ENCODE measurements at regions not wholly inside any gene's neighbourhood (a gene's known extent, or its start where the extent isn't known, plus 50 kb on each side); places are given as distances from the start of the nearest gene placed in this dataset.

DNA sequence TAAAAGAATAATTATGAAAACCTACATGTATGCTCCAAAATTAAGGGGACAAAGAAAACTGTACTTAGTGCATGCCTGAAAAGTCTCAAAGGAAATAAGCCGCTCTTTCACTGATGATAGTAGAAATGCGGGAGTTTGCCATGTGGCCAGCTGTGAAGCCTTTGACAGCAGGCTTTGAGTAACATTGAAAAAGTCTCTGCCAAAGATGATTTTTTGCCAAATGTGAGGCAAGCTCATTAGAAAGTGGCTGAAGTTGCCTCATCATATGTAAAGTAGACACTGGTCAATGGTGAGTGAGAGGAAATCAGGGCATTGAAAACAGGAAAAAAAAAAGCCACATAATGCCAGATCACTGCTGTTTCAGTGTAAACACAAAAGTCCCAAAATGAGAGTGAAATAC is 2360.1 kb downstream of the PCDH7 start:
- no peak for DNase-seq (ENCODE audit: extremely low read depth, low read depth)
- TF ChIP-seq, protein P1, sequence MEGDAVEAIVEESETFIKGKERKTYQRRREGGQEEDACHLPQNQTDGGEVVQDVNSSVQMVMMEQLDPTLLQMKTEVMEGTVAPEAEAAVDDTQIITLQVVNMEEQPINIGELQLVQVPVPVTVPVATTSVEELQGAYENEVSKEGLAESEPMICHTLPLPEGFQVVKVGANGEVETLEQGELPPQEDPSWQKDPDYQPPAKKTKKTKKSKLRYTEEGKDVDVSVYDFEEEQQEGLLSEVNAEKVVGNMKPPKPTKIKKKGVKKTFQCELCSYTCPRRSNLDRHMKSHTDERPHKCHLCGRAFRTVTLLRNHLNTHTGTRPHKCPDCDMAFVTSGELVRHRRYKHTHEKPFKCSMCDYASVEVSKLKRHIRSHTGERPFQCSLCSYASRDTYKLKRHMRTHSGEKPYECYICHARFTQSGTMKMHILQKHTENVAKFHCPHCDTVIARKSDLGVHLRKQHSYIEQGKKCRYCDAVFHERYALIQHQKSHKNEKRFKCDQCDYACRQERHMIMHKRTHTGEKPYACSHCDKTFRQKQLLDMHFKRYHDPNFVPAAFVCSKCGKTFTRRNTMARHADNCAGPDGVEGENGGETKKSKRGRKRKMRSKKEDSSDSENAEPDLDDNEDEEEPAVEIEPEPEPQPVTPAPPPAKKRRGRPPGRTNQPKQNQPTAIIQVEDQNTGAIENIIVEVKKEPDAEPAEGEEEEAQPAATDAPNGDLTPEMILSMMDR (IDR thresholded peaks at IDR 0.05; ENCODE audit: low read depth, low read length, missing control alignments) = no peak
- no peak overlapping the region for H3K4me3 ChIP-seq (replicated peaks; ENCODE audit: low read depth, low read length)

DNA sequence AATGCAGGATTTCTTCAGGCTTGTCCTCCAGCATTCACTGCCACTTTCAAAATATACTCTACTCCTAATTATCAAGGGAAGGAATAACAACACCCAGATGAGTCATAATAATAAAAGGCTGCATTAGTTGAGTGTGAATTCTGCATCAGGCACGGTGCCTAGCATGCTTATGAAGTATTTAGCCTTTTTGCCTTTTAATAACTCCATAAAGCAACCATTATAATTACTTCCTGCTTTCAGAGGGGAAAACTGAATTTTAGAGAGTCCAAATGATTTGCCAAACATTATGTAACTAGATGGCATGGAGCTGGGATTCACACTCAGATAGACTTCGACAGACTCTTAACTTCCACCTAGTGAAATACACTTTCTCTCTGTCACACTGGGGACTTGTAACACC is 2365.5 kb downstream of the PCDH7 start:
- no peak for DNase-seq (ENCODE audit: extremely low read depth, low read depth)
- no peak overlapping the region for H3K4me3 ChIP-seq (replicated peaks; ENCODE audit: low read depth, low read length)
- TF ChIP-seq, protein P1 (IDR thresholded peaks at IDR 0.05; ENCODE audit: low read depth, low read length, missing control alignments) = no peak

DNA sequence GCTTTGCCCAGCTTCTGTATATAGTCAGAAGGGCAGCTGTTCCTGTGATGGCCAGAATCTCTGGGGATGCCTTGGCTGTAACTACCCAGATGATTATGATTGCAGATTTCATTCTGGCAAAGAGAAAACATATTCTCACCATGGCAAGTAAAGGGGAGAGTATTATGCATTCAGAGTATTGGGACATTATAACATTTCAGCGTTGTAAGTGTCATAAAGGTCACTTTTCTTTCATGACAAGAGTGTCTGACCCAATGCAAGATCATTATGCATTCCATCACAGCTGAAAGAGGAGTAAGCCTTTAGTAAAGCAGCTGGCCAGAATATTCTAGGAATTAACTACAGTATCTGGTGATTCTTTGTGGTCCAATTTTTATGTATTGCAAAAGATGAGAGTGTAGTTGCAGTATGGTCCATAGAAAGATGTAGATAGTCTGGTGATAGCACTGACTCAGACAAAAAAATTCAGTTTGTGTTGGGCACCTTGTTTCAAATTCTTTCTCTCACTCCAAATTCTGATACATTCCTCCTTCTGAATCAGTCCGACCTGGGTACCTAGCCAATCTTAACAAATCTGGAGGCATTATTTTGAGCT is 2366.3 kb downstream of the PCDH7 start:
- H3K4me3 ChIP-seq (replicated peaks; ENCODE audit: low read depth, low read length) = no peak overlapping the region
- no peak for DNase-seq (ENCODE audit: extremely low read depth, low read depth)
- TF ChIP-seq, protein P1 (IDR thresholded peaks at IDR 0.05; ENCODE audit: low read depth, low read length, missing control alignments) = no peak

DNA sequence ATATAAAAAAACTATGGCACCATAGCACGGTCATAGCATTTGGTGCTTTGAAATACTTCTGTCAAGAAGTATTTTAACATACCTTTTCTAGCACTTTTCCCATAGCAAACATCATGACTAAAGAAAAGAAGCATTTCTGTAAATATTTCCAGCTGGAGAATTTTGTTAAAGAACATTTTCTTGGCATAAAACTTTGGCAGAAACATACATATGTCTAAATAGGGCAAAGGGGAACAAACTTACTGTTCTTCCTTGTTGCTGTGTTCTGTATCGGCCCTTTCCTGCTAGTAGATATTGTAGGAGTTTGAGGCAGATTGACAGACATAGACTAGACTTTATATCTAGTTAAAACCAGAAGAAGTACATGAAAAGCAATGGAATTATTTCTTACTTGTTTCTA is 2368.5 kb downstream of the PCDH7 start:
- H3K4me3 ChIP-seq (replicated peaks; ENCODE audit: low read depth, low read length) = no peak overlapping the region
- no peak for DNase-seq (ENCODE audit: extremely low read depth, low read depth)
- TF ChIP-seq, protein P1 (IDR thresholded peaks at IDR 0.05; ENCODE audit: low read depth, low read length, missing control alignments) = no peak

DNA sequence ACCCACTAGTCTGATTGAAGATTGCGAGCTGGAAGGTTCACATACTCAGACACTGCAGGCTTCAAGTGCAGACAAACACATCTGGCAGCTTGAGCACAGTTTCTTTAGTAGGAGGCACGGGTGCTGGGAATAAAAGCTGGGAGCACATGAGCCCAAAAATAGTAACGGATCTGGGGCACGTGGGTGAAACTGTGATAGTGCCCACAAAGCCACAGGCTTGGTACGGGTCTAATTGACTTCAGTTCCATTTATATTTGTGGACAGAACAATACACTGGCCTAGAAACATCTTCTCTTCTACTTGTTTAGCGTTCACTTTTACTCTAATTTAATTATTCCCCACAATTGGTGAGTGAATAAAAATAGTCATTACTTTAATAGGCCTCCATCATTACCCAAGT is 2370.7 kb downstream of the PCDH7 start:
- TF ChIP-seq, protein P1 (IDR thresholded peaks at IDR 0.05; ENCODE audit: low read depth, low read length, missing control alignments) = no peak
- DNase-seq (ENCODE audit: extremely low read depth, low read depth) = no peak
- no peak overlapping the region for H3K4me3 ChIP-seq (replicated peaks; ENCODE audit: low read depth, low read length)

DNA sequence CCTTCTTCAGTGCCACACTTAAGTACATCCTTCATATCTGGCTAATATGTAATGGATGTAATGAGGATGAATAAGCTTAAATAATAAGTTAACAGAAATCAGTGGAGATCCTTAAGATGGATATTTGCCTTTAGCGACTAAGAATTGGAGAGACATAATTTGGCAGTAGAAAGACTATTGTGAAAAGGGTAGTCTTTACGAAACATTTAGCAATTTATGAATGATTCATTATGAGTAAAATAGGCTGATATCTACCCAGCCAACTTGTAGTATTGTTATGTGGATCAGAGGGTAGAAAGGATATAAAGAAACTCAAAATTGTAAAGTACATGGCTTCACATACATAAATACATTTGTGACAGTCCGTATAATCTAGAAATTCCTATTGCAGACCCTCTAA is 2371.8 kb downstream of the PCDH7 start:
- H3K4me3 ChIP-seq (replicated peaks; ENCODE audit: low read depth, low read length) = no peak overlapping the region
- TF ChIP-seq, protein P1 (IDR thresholded peaks at IDR 0.05; ENCODE audit: low read depth, low read length, missing control alignments) = no peak
- no peak for DNase-seq (ENCODE audit: extremely low read depth, low read depth)

DNA sequence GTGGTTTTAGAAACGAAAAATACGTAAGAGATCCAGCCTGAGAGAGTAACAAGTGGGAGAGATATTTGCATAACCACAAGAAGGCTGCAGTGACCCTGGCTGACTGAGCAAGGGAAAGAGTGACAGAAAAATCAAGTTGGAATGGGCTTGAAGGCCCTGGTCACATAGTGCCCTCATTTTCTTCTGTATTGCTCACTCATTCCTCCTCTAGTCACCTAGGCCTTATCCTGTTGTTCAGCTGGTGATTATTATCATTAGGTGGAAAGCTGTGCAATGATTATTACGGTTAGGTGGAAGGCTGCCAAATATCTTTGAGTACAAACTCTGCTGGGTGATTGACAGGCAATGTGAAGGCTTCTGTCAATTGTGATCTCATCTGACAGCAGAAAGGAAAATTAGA is 2384.1 kb downstream of the PCDH7 start:
- DNase-seq (ENCODE audit: extremely low read depth, low read depth) = no peak
- TF ChIP-seq, protein P1 (IDR thresholded peaks at IDR 0.05; ENCODE audit: low read depth, low read length, missing control alignments) = no peak
- H3K4me3 ChIP-seq (replicated peaks; ENCODE audit: low read depth, low read length) = no peak overlapping the region

Measured in HFF-Myc (cell line).